Parathyroid adenoma (tissue), 2 donors: ENCODE measurements at regions not wholly inside any gene's neighbourhood (a gene's known extent, or its start where the extent isn't known, plus 50 kb on each side); places are given as distances from the start of the nearest gene placed in this dataset.
"Not testable (repeated sequence)": the region's sequence is repeated elsewhere in the genome, so short reads cannot be mapped to it uniquely, and the experiment has no call there.

Experiments used
- H2AFZ ChIP-seq: fragments of 300-600 bp; sonication (generic); one replicate; pipeline ENCODE4 v1.7.0; 2017; ENCODE audit warnings: antibody characterized with exemption, mild to moderate bottlenecking
- H3K27ac ChIP-seq: fragments of 300-600 bp; sonication (generic); one replicate; pipeline ENCODE4 v1.7.0; 2017
- H3K27me3 ChIP-seq: fragments of 300-600 bp; sonication (generic); one replicate; pipeline ENCODE4 v1.7.0; 2017; ENCODE audit warnings: low read length; ENCODE audit not compliant: control insufficient read depth, insufficient read depth
- H3K36me3 ChIP-seq: fragments of 300-600 bp; sonication (generic); one replicate; pipeline ENCODE4 v1.7.0; 2017; ENCODE audit warnings: low read length; ENCODE audit not compliant: control insufficient read depth, insufficient read depth
- H3K4me1 ChIP-seq: fragments of 300-600 bp; sonication (generic); one replicate; pipeline ENCODE4 v1.7.0; 2017; ENCODE audit warnings: control low read depth
- H3K4me2 ChIP-seq: fragments of 300-600 bp; sonication (generic); one replicate; pipeline ENCODE4 v1.7.0; 2017; ENCODE audit warnings: low read length
- H3K4me3 ChIP-seq: fragments of 300-600 bp; sonication (generic); one replicate; pipeline ENCODE4 v1.7.0; 2017; ENCODE audit warnings: low read depth, low read length
- H3K79me2 ChIP-seq: fragments of 300-600 bp; sonication (generic); one replicate; pipeline ENCODE4 v1.7.0; 2017; ENCODE audit warnings: control low read depth
- H3K9ac ChIP-seq: fragments of 300-600 bp; sonication (generic); one replicate; pipeline ENCODE4 v1.7.0; 2017; ENCODE audit warnings: mild to moderate bottlenecking
- H3K9me3 ChIP-seq: fragments of 300-600 bp; sonication (generic); one replicate; pipeline ENCODE4 v1.7.0; 2017; ENCODE audit warnings: low read length; ENCODE audit not compliant: control insufficient read depth
- TF ChIP-seq, protein P1 (sequence below): fragments of 300-600 bp; sonication (generic); IDR thresholded peaks from one replicate; pipeline ENCODE4 v1.7.0; 2017; ENCODE audit warnings: antibody characterized with exemption, mild to moderate bottlenecking
- donor health status: primary hyperparathyroidism.

DNA sequence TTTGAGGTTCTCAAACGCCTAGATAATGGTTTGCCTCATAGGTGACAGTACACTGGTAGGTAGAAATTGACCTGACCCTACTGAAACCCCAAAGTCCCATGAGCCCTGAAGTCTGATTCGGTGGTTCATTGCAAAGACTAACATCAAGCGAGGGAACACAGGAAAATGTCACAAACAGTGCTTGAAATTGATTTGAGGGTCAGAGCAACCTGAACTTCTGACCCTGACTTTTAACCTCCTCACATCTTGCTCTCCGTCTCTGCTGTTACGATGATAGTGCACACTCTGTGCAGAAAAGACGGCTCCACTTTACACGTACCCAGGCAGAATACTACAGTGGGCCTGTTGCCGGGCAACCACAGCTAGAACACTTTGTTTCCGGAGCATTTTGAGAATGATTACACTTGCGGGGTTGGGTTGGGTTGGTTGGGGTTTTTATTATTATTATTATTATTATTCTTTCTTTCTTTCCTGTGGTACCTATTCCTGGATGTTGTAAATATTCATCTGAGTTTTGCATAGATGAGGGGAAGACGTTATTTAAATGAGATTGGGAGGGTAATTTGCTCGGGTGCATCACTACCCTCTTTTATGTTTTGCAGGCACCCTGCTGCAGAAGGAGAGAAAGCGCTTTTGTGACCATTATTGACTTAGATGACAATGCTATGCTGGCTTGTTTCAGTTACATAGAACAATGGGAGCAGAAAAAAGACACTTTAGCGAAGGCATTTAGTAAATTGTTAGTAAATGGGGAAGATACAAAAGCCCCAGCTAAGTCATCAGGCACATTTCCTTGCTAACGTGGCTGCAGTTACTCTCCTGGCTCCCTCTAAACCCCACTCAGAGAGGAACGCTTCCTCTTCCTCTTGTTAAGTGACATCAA is 438.1 kb upstream of the NRP1 start:
- no peaks in the 10 kb centered on the region for H3K36me3 ChIP-seq
- H3K9me3 ChIP-seq = no peaks in the 10 kb centered on the region
- H2AFZ ChIP-seq = no peak overlapping the region
- H3K4me3 ChIP-seq = no peak overlapping the region
- H3K27ac ChIP-seq = peak overlapping the region; percentile 19
- no peak overlapping the region for H3K4me2 ChIP-seq
- TF ChIP-seq, protein P1, sequence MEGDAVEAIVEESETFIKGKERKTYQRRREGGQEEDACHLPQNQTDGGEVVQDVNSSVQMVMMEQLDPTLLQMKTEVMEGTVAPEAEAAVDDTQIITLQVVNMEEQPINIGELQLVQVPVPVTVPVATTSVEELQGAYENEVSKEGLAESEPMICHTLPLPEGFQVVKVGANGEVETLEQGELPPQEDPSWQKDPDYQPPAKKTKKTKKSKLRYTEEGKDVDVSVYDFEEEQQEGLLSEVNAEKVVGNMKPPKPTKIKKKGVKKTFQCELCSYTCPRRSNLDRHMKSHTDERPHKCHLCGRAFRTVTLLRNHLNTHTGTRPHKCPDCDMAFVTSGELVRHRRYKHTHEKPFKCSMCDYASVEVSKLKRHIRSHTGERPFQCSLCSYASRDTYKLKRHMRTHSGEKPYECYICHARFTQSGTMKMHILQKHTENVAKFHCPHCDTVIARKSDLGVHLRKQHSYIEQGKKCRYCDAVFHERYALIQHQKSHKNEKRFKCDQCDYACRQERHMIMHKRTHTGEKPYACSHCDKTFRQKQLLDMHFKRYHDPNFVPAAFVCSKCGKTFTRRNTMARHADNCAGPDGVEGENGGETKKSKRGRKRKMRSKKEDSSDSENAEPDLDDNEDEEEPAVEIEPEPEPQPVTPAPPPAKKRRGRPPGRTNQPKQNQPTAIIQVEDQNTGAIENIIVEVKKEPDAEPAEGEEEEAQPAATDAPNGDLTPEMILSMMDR = no peak
- H3K79me2 ChIP-seq = no peaks in the 10 kb centered on the region
- no peaks in the 10 kb centered on the region for H3K27me3 ChIP-seq
- H3K9ac ChIP-seq = no peak overlapping the region
- no peaks in the 10 kb centered on the region for H3K4me1 ChIP-seq

DNA sequence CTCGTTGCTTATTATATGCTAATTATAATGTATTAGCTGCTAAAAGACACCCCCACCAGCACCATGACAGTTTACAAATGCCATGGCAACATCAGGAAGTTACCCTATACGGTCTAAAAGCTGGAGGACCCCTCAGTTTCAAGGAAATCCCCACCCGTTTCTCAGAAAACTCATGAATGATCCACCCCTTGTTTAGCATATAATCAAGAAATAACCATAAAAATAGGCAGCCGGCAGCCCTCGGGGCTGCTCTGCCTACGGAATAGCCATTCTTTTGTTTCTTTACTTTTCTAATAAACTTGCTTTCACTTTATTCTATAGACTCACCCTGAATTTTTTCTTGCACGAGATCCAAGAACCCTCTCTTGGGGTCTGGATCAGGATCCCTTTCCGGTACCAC is 437.4 kb upstream of the NRP1 start:
- H3K79me2 ChIP-seq, H3K27me3 ChIP-seq, H3K4me3 ChIP-seq, H3K4me1 ChIP-seq, H3K9me3 ChIP-seq, H3K27ac ChIP-seq, H3K9ac ChIP-seq, H3K4me2 ChIP-seq, H2AFZ ChIP-seq, H3K36me3 ChIP-seq: not testable (repeated sequence)

DNA sequence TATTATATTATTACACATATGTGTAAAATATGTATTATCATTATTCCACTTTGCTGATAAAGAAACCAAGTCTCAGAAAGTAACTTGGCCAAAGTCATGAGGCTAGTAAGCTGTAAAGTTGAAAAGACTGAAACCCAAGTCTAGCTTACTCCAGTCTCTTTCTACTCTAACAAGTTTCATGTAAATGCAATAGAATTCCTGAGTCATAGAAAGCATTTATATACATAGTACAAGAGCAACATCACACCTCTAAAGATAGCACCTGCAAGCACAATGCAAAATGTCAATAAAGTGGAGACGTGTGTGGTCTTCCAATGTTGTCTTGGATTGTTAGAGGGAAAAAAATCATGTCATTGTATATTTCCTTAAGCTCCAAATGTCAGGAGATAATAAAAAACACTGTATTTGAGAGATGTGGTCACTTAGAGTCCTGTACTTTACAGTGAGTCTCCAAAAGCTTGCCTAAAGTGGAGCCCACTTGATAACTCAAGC is 430.3 kb upstream of the NRP1 start:
- TF ChIP-seq, protein P1 = no peak
- no peaks in the 10 kb centered on the region for H3K27me3 ChIP-seq
- no peaks in the 10 kb centered on the region for H3K36me3 ChIP-seq
- H3K79me2 ChIP-seq = no peaks in the 10 kb centered on the region
- H3K4me3 ChIP-seq = no peak overlapping the region
- H3K27ac ChIP-seq = no peak overlapping the region
- no peak overlapping the region for H3K9ac ChIP-seq
- no peaks in the 10 kb centered on the region for H3K4me1 ChIP-seq
- no peaks in the 10 kb centered on the region for H3K9me3 ChIP-seq
- no peak overlapping the region for H3K4me2 ChIP-seq
- no peak overlapping the region for H2AFZ ChIP-seq

DNA sequence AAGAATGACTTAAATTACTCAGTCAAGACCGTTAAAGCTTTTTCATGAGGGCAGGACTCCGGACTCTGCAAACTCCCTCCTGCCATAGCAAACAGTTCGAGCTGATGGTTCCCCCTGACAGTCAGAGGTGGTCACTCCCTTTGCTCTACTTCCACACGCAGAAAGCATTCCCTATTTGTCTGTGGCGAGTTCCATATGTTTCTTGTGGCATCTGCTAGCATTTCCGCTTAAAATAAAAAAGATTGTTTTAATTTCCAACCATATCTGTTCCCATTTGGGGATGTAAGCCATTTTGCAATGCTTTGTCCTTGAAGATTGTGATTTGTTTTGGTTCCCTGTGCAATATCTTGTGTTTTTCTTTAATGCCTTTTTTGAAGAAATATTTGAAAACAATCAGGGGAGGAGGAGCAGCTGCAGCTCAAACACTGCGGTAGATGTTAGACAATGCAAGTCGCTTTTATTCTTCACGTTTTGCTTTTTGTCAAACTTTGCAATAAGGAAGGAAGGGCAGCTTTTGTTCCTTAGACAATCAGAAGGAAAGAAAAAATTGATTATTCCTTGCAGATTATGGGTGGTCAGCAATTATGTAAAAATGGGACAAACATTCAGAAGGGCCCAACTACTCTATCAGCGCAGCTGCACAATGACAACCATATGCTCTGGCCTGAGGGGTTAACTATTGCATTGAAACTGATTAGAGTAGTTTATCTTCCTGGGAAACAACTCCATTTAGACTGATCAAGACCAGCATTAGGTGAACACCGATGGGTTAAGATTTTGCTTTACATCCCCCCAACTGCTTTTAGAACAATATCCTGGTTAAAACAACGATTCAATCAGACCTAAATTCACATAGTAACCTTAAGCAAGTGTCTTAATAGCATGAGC is 425.8 kb upstream of the NRP1 start:
- H3K4me2 ChIP-seq = no peak overlapping the region
- H3K4me3 ChIP-seq = no peak overlapping the region
- no peaks in the 10 kb centered on the region for H3K4me1 ChIP-seq
- H3K36me3 ChIP-seq = no peaks in the 10 kb centered on the region
- no peaks in the 10 kb centered on the region for H3K9me3 ChIP-seq
- no peaks in the 10 kb centered on the region for H3K79me2 ChIP-seq
- H3K9ac ChIP-seq = no peak overlapping the region
- no peak overlapping the region for H2AFZ ChIP-seq
- no peaks in the 10 kb centered on the region for H3K27me3 ChIP-seq
- no peak overlapping the region for H3K27ac ChIP-seq
- TF ChIP-seq, protein P1 = no peak

DNA sequence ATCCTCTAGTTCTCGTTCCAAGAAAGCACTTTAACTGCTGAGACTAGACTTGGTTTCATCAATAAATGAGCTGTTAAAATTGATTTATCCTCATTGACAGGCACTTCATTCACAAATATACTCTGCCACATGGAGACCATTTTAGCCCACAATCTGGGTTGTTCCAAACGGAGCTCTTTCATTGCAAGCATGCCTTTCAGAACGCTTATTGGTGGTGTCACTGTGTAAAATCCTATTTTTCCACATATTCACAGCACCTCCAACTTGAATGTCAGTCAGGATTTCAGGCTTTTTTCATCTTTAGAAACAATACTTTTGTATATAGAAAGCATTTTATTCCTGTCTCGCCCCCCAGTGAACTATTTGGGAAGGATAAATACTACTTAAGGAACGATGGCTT is 424.7 kb upstream of the NRP1 start:
- H3K9me3 ChIP-seq = no peaks in the 10 kb centered on the region
- H3K36me3 ChIP-seq = no peaks in the 10 kb centered on the region
- no peak overlapping the region for H3K4me2 ChIP-seq
- no peak overlapping the region for H2AFZ ChIP-seq
- H3K9ac ChIP-seq = no peak overlapping the region
- no peak overlapping the region for H3K4me3 ChIP-seq
- no peaks in the 10 kb centered on the region for H3K4me1 ChIP-seq
- H3K27ac ChIP-seq = no peak overlapping the region
- TF ChIP-seq, protein P1 = no peak
- no peaks in the 10 kb centered on the region for H3K27me3 ChIP-seq
- no peaks in the 10 kb centered on the region for H3K79me2 ChIP-seq
